Neural progenitor cell (in vitro differentiated cells): ENCODE measurements at regions not wholly inside any gene's neighbourhood (a gene's known extent, or its start where the extent isn't known, plus 50 kb on each side); places are given as distances from the start of the nearest gene placed in this dataset.

ENCODE experiments used
- DNase-seq: peaks from one replicate; pipeline ENCODE4 v3.0.0-alpha.2; 2016; ENCODE audit warnings: low spot score
- H2AFZ ChIP-seq: fragments of 200-600 bp; sonication (generic); replicated peaks from 2 replicates; pipeline ENCODE4 v1.6.1; 2016; ENCODE audit warnings: antibody characterized with exemption
- H3F3A ChIP-seq: fragments of 200-600 bp; sonication (generic); 2 replicates; pipeline ENCODE4 v1.6.1; 2016; ENCODE audit warnings: antibody characterized with exemption, low read depth
- H3K27ac ChIP-seq: fragments of 200-600 bp; sonication (generic); 2 replicates; pipeline ENCODE4 v1.5.1; 2016; ENCODE audit warnings: mild to moderate bottlenecking
- H3K27me3 ChIP-seq: fragments of 200-600 bp; sonication (generic); 2 replicates; pipeline ENCODE4 v1.6.1; 2016; ENCODE audit warnings: mild to moderate bottlenecking, moderate library complexity
- H3K36me3 ChIP-seq: fragments of 200-600 bp; sonication (generic); 2 replicates; pipeline ENCODE4 v1.5.1; 2016
- H3K4me1 ChIP-seq: fragments of 200-600 bp; sonication (generic); 2 replicates; pipeline ENCODE4 v1.6.1; 2016; ENCODE audit warnings: mixed run types
- H3K4me2 ChIP-seq: fragments of 200-600 bp; sonication (generic); 2 replicates; pipeline ENCODE4 v1.6.1; 2016
- H3K4me3 ChIP-seq: fragments of 200-600 bp; sonication (generic); 2 replicates; pipeline ENCODE4 v1.5.1; 2016
- H3K79me2 ChIP-seq: fragments of 200-600 bp; sonication (generic); 2 replicates; pipeline ENCODE4 v1.6.1; 2016; ENCODE audit warnings: low read depth
- H3K9ac ChIP-seq: fragments of 200-600 bp; sonication (generic); 2 replicates; pipeline ENCODE4 v1.6.1; 2016
- H3K9me3 ChIP-seq: fragments of 200-600 bp; sonication (generic); 2 replicates; pipeline ENCODE4 v1.5.1; 2016; ENCODE audit warnings: low read depth
- H4K20me1 ChIP-seq: fragments of 200-600 bp; sonication (generic); 2 replicates; pipeline ENCODE4 v1.6.1; 2016; ENCODE audit warnings: low read depth
- H3K27ac Mint-ChIP-seq: 3 replicates; pipeline ENCODE4 v1.8.0; 2021; ENCODE audit warnings: mixed read lengths
- H3K27me3 Mint-ChIP-seq: 2 replicates; pipeline ENCODE4 v1.8.0; 2022; ENCODE audit warnings: low read depth, mild to moderate bottlenecking, inconsistent platforms, moderate library complexity, mixed read lengths; ENCODE audit not compliant: insufficient read depth
- H3K36me3 Mint-ChIP-seq: 3 replicates; pipeline ENCODE4 v1.8.0; 2021; ENCODE audit warnings: mixed read lengths
- H3K4me1 Mint-ChIP-seq: 3 replicates; pipeline ENCODE4 v1.8.0; 2021; ENCODE audit warnings: mixed read lengths
- H3K4me3 Mint-ChIP-seq: 3 replicates; pipeline ENCODE4 v1.8.0; 2021; ENCODE audit warnings: mild to moderate bottlenecking, moderate library complexity, mixed read lengths
- H3K9me3 Mint-ChIP-seq: 3 replicates; pipeline ENCODE4 v1.8.0; 2020; ENCODE audit warnings: mixed read lengths
- EZH2 ChIP-seq: fragments of 200-600 bp; sonication (generic); IDR thresholded peaks from 2 replicates; pipeline ENCODE4 v1.6.1; 2017; ENCODE audit warnings: antibody characterized with exemption, mild to moderate bottlenecking, moderate library complexity
- EZH2phosphoT487 ChIP-seq: fragments of 200-600 bp; sonication (generic); IDR thresholded peaks from 2 replicates; pipeline ENCODE4 v1.6.1; 2017; ENCODE audit warnings: antibody characterized with exemption
- TF ChIP-seq, protein P1 (sequence below): fragments of 200-600 bp; sonication (generic); IDR thresholded peaks from 2 replicates; pipeline ENCODE4 v1.5.1; 2017; ENCODE audit warnings: antibody characterized with exemption, mild to moderate bottlenecking

DNA sequence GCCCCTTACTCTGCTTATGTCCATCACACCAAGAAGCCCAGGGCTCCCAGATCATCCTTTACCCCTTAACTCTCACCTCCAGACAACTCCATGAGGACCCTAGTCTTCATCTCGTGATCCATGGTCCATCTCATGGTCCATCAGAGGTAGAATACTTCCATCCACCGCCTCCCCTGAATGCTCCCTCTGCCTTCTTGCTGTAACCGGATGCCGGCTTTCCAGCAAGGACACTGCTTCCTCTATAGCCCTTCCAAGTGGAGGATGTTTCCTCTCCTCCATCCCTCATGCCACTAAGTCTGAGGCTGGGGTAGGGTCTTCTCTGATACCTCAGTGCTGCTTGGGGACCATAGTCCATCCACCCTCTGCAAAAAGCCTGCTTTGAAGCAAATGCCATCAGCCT, 118.6 kb upstream of the SIX2 start:
- H3K4me3 Mint-ChIP-seq = no peak overlapping the region
- no peaks in the 10 kb centered on the region for H3K36me3 Mint-ChIP-seq
- no peaks in the 10 kb centered on the region for H4K20me1 ChIP-seq
- no peaks in the 10 kb centered on the region for H3K4me1 Mint-ChIP-seq
- H3K9ac ChIP-seq = no peak overlapping the region
- no peaks in the 10 kb centered on the region for H3K4me1 ChIP-seq
- no peak overlapping the region for H3K27ac Mint-ChIP-seq
- H3K27me3 Mint-ChIP-seq = no peaks in the 10 kb centered on the region
- H3F3A ChIP-seq = no peaks in the 10 kb centered on the region
- no peak overlapping the region for H3K27ac ChIP-seq
- no peak overlapping the region for H3K4me3 ChIP-seq
- TF ChIP-seq, protein P1, sequence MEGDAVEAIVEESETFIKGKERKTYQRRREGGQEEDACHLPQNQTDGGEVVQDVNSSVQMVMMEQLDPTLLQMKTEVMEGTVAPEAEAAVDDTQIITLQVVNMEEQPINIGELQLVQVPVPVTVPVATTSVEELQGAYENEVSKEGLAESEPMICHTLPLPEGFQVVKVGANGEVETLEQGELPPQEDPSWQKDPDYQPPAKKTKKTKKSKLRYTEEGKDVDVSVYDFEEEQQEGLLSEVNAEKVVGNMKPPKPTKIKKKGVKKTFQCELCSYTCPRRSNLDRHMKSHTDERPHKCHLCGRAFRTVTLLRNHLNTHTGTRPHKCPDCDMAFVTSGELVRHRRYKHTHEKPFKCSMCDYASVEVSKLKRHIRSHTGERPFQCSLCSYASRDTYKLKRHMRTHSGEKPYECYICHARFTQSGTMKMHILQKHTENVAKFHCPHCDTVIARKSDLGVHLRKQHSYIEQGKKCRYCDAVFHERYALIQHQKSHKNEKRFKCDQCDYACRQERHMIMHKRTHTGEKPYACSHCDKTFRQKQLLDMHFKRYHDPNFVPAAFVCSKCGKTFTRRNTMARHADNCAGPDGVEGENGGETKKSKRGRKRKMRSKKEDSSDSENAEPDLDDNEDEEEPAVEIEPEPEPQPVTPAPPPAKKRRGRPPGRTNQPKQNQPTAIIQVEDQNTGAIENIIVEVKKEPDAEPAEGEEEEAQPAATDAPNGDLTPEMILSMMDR = no peak
- TF ChIP-seq EZH2phosphoT487 (no peak), EZH2 (no peak)
- H3K27me3 ChIP-seq = no peaks in the 10 kb centered on the region
- no peaks in the 10 kb centered on the region for H3K79me2 ChIP-seq
- no peaks in the 10 kb centered on the region for H3K9me3 Mint-ChIP-seq
- H2AFZ ChIP-seq = no peak overlapping the region
- no peak for DNase-seq
- H3K4me2 ChIP-seq = no peak overlapping the region
- no peaks in the 10 kb centered on the region for H3K9me3 ChIP-seq
- H3K36me3 ChIP-seq = no peaks in the 10 kb centered on the region

DNA sequence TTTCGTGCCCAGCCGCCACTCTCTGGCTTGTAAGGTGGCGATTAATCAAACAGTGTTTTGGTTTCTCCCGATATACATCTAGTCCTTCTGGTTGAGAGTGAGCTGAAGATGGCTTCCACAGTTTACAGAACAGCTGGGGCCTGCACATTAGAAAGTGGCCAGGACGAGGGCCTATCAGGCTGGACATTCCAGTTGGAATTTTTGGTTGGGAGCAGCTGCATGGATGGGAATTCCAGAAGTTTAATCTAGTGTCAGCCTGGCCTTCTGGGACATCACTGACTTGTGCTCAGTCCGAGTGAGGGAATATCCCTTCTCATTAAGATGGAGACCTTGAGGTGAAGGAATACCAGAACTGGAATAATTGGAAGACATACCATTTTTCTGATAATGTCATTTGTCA, 118.1 kb upstream of the SIX2 start:
- H3K27me3 Mint-ChIP-seq = no peaks in the 10 kb centered on the region

DNA sequence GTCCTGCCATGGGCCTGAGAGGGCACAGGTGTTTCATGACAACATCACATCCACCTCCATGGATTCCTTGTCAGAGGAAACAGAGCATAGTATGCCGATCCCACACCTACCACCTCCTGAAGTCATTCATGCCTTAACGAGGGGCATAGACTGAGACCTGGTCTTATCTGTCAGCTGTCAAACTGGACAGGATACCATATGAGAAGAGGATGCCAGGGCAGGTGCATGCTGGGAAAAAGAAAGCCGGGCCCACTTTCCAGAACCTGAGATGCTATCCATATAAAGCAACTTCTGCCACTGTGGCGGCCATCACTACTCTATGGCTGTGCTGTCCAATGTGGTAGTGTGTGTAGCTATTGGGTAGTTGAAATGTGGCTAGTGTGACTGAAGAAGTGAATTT, 116.0 kb upstream of the SIX2 start:
- Histone ChIP-seq H3K27me3 (no peaks in the 10 kb centered on the region), H3F3A (no peaks in the 10 kb centered on the region), H4K20me1 (no peaks in the 10 kb centered on the region), H3K4me1 (no peaks in the 10 kb centered on the region), H3K36me3 (no peaks in the 10 kb centered on the region), H3K9ac (no peak overlapping the region), H3K27ac (no peak overlapping the region), H3K9me3 (no peaks in the 10 kb centered on the region), H3K79me2 (no peaks in the 10 kb centered on the region), H2AFZ (no peak overlapping the region), H3K4me3 (no peak overlapping the region), H3K4me2 (no peak overlapping the region)
- H3K36me3 Mint-ChIP-seq = no peaks in the 10 kb centered on the region
- DNase-seq = no peak
- no peaks in the 10 kb centered on the region for H3K9me3 Mint-ChIP-seq
- H3K4me3 Mint-ChIP-seq = no peak overlapping the region
- no peaks in the 10 kb centered on the region for H3K27me3 Mint-ChIP-seq
- TF ChIP-seq EZH2 = no peak
- TF ChIP-seq, protein P1 = no peak
- no peak for TF ChIP-seq EZH2phosphoT487
- no peak overlapping the region for H3K27ac Mint-ChIP-seq
- no peaks in the 10 kb centered on the region for H3K4me1 Mint-ChIP-seq

More for the DNA sequence above, 118.1 kb upstream of the SIX2 start:
- H3K9me3 Mint-ChIP-seq = no peaks in the 10 kb centered on the region
- Histone ChIP-seq H3K27ac (no peak overlapping the region), H4K20me1 (no peaks in the 10 kb centered on the region), H3K79me2 (no peaks in the 10 kb centered on the region), H3K27me3 (no peaks in the 10 kb centered on the region), H3K9me3 (no peaks in the 10 kb centered on the region), H3K4me1 (no peaks in the 10 kb centered on the region), H3K9ac (no peak overlapping the region), H3K4me3 (no peak overlapping the region), H3K36me3 (no peaks in the 10 kb centered on the region), H3F3A (no peaks in the 10 kb centered on the region), H3K4me2 (no peak overlapping the region), H2AFZ (no peak overlapping the region)
- no peak for DNase-seq
- H3K36me3 Mint-ChIP-seq = no peaks in the 10 kb centered on the region
- TF ChIP-seq, protein P1 = no peak
- TF ChIP-seq EZH2phosphoT487 (no peak), EZH2 (no peak)
- H3K4me3 Mint-ChIP-seq = no peak overlapping the region
- H3K27ac Mint-ChIP-seq = no peak overlapping the region
- no peaks in the 10 kb centered on the region for H3K4me1 Mint-ChIP-seq
